ENCODE measurements at regions not wholly inside any gene's neighbourhood (a gene's known extent, or its start where the extent isn't known, plus 50 kb on each side); places are given as distances from the start of the nearest gene placed in this dataset.

- TF ChIP-seq, protein P1, sequence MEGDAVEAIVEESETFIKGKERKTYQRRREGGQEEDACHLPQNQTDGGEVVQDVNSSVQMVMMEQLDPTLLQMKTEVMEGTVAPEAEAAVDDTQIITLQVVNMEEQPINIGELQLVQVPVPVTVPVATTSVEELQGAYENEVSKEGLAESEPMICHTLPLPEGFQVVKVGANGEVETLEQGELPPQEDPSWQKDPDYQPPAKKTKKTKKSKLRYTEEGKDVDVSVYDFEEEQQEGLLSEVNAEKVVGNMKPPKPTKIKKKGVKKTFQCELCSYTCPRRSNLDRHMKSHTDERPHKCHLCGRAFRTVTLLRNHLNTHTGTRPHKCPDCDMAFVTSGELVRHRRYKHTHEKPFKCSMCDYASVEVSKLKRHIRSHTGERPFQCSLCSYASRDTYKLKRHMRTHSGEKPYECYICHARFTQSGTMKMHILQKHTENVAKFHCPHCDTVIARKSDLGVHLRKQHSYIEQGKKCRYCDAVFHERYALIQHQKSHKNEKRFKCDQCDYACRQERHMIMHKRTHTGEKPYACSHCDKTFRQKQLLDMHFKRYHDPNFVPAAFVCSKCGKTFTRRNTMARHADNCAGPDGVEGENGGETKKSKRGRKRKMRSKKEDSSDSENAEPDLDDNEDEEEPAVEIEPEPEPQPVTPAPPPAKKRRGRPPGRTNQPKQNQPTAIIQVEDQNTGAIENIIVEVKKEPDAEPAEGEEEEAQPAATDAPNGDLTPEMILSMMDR (conservative IDR thresholded peaks at IDR 0.05; ENCODE audit: low read depth in 2 of 2) = no peak
- TF ChIP-seq EZH2 (IDR thresholded peaks at IDR 0.05; ENCODE audit: low read depth, unreplicated experiment) = no peak
- no peak for TF ChIP-seq STAT1 (IDR thresholded peaks at IDR 0.05; ENCODE audit: unreplicated experiment)
- TF ChIP-seq JUNB (IDR thresholded peaks at IDR 0.05; ENCODE audit: unreplicated experiment) = no peak
- no peak for TF ChIP-seq POLR2AphosphoS5 (IDR thresholded peaks at IDR 0.05; ENCODE audit: low read depth)
- TF ChIP-seq, protein P2, sequence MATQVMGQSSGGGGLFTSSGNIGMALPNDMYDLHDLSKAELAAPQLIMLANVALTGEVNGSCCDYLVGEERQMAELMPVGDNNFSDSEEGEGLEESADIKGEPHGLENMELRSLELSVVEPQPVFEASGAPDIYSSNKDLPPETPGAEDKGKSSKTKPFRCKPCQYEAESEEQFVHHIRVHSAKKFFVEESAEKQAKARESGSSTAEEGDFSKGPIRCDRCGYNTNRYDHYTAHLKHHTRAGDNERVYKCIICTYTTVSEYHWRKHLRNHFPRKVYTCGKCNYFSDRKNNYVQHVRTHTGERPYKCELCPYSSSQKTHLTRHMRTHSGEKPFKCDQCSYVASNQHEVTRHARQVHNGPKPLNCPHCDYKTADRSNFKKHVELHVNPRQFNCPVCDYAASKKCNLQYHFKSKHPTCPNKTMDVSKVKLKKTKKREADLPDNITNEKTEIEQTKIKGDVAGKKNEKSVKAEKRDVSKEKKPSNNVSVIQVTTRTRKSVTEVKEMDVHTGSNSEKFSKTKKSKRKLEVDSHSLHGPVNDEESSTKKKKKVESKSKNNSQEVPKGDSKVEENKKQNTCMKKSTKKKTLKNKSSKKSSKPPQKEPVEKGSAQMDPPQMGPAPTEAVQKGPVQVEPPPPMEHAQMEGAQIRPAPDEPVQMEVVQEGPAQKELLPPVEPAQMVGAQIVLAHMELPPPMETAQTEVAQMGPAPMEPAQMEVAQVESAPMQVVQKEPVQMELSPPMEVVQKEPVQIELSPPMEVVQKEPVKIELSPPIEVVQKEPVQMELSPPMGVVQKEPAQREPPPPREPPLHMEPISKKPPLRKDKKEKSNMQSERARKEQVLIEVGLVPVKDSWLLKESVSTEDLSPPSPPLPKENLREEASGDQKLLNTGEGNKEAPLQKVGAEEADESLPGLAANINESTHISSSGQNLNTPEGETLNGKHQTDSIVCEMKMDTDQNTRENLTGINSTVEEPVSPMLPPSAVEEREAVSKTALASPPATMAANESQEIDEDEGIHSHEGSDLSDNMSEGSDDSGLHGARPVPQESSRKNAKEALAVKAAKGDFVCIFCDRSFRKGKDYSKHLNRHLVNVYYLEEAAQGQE (IDR thresholded peaks at IDR 0.05; ENCODE audit: unreplicated experiment) = no peak
- no peak for TF ChIP-seq EZH2phosphoT487 (IDR thresholded peaks at IDR 0.05; ENCODE audit: unreplicated experiment)
- TF ChIP-seq ZNF114 (CRISPR knock-in tag; IDR thresholded peaks at IDR 0.05) = no peak
- TF ChIP-seq NANOG (IDR thresholded peaks at IDR 0.05; ENCODE audit: borderline replicate concordance) = no peak
- no peak for TF ChIP-seq CREB1 (CRISPR knock-in tag; IDR thresholded peaks at IDR 0.05; ENCODE audit: low read depth)
- TF ChIP-seq ZNF462 (CRISPR knock-in tag; IDR thresholded peaks at IDR 0.05) = no peak
- TF ChIP-seq ETS1 (IDR thresholded peaks at IDR 0.05) = no peak
- no peak for TF ChIP-seq ZNF331 (CRISPR knock-in tag; IDR thresholded peaks at IDR 0.05; ENCODE audit: low read depth)
These were observed 83.3 kb downstream of the MEX3B start for GRCh38 chr15:81962482-81962881.

Data from GM23338 (cell line).